Panc1 (cell line): ENCODE measurements at regions not wholly inside any gene's neighbourhood (a gene's known extent, or its start where the extent isn't known, plus 50 kb on each side); places are given as distances from the start of the nearest gene placed in this dataset.

Experiments
- ATAC-seq: fragments of 200-7000 bp; cut with Tn5 transposase; 2 replicates; pipeline ENCODE4 v1.9.1; 2020; ENCODE audit warnings: mild to moderate bottlenecking, moderate library complexity
- BruUV-seq: library from RNA; stranded (reverse); fragments of 400-500 nt; replicated peaks from 2 replicates; lab custom pipeline; 2021; lab: Mats Ljungman, UMichigan
- CTCF ChIA-PET: fragments of 300-600 bp; sonication (Branson Sonifier 250); formaldehyde crosslinking; loops from one replicate; lab custom pipeline; 2022; ENCODE audit warnings: antibody characterized with exemption; lab: Charles Lee
- POLR2A ChIA-PET: fragments of 300-600 bp; sonication (Branson Sonifier 250); formaldehyde crosslinking; loops from one replicate; lab custom pipeline; 2022; ENCODE audit warnings: antibody characterized with exemption; lab: Charles Lee
- DNase-seq: peaks from one replicate; pipeline ENCODE4 v3.0.0-alpha.2; 2010; ENCODE audit warnings: low read depth, low spot score
- H3K27ac ChIP-seq: 2 replicates; pipeline ENCODE4 v1.5.1; 2011; ENCODE audit warnings: mild to moderate bottlenecking, low read length, inconsistent platforms
- H3K27me3 ChIP-seq: fragments of 200-500 bp; sonication (Bioruptor generic); 2 replicates; pipeline ENCODE4 v1.6.0; 2014; ENCODE audit warnings: low read length, inconsistent platforms; ENCODE audit not compliant: control insufficient read depth, insufficient read depth
- H3K36me3 ChIP-seq: fragments of 200-500 bp; sonication (Bioruptor generic); 2 replicates; pipeline ENCODE4 v1.5.1; 2014; ENCODE audit warnings: inconsistent platforms, mild to moderate bottlenecking, low read length, moderate library complexity; ENCODE audit not compliant: control insufficient read depth, insufficient read depth
- H3K4me1 ChIP-seq: 2 replicates; pipeline ENCODE4 v1.5.1; 2011; ENCODE audit warnings: inconsistent platforms, mild to moderate bottlenecking, low read length, moderate library complexity; ENCODE audit not compliant: control insufficient read depth, insufficient read depth
- H3K4me3 ChIP-seq, 2 experiments: 2 replicates each; pipeline ENCODE4 v1.5.1; 2011 to 2012; ENCODE audit warnings: low read depth in 2 of 2, low read length in 2 of 2, mild to moderate bottlenecking in 2 of 2, inconsistent platforms in 1 of 2, moderate library complexity in 1 of 2
- H3K9me3 ChIP-seq: fragments of 200-500 bp; sonication (Bioruptor generic); 2 replicates; pipeline ENCODE4 v1.5.1; 2014; ENCODE audit warnings: low read depth, mild to moderate bottlenecking, inconsistent platforms, low read length, moderate library complexity; ENCODE audit not compliant: control insufficient read depth, insufficient read depth
- CTCF ChIP-seq: fragments of 450-650 bp; IDR thresholded peaks from 2 replicates; pipeline ENCODE4 v1.5.1; 2017; ENCODE audit warnings: mild to moderate bottlenecking
- POLR2AphosphoS5 ChIP-seq: IDR thresholded peaks from 2 replicates; pipeline ENCODE4 v1.6.1; 2012; ENCODE audit warnings: mild to moderate bottlenecking, low read depth, low read length, moderate library complexity
- SIN3A ChIP-seq: IDR thresholded peaks from 2 replicates; pipeline ENCODE4 v1.6.1; 2012; ENCODE audit warnings: low read depth, mild to moderate bottlenecking, low read length, moderate library complexity, borderline replicate concordance; ENCODE audit not compliant: insufficient read depth
- TCF7L2 ChIP-seq: IDR thresholded peaks from 2 replicates; pipeline ENCODE4 v1.6.1; 2011; ENCODE audit warnings: mild to moderate bottlenecking, low read depth, low read length, inconsistent platforms
- in situ Hi-C: cut with HindIII; loops from 2 replicates; pipeline ENCODE4 v1.10.0; 2016; ENCODE audit warnings: low sequenced_read_pairs, low pct_unique_long_range_greater_than_20kb
- intact Hi-C: fragments of 100-400 bp; cut with micrococcal nuclease; formaldehyde crosslinking; loops from one replicate; pipeline ENCODE4 v1.10.0; 2022; ENCODE audit not compliant: unreplicated experiment
- TF ChIP-seq, protein P1 (sequence below), 2 experiments: IDR thresholded peaks; 2 replicates each; pipeline ENCODE4 v1.6.1; 2011 to 2012; ENCODE audit warnings: low read depth in 2 of 2, control low read depth in 1 of 2, low read length in 1 of 2, mild to moderate bottlenecking in 1 of 2, moderate library complexity in 1 of 2; ENCODE audit not compliant: insufficient read depth in 1 of 2

- intact Hi-C loops = no loop called here
- Histone ChIP-seq H3K9me3 (no peaks in the 10 kb centered on the region), H3K4me3 (no peak overlapping the region), H3K27ac (no peak overlapping the region), H3K36me3 (no peaks in the 10 kb centered on the region), H3K4me1 (no peaks in the 10 kb centered on the region), H3K27me3 (no peaks in the 10 kb centered on the region)
- BruUV-seq = no TSS peak
- DNase-seq (no peak), ATAC-seq (no peak)
- POLR2A ChIA-PET = no interaction called here
- no peak for TF ChIP-seq SIN3A
- TF ChIP-seq, protein P1, sequence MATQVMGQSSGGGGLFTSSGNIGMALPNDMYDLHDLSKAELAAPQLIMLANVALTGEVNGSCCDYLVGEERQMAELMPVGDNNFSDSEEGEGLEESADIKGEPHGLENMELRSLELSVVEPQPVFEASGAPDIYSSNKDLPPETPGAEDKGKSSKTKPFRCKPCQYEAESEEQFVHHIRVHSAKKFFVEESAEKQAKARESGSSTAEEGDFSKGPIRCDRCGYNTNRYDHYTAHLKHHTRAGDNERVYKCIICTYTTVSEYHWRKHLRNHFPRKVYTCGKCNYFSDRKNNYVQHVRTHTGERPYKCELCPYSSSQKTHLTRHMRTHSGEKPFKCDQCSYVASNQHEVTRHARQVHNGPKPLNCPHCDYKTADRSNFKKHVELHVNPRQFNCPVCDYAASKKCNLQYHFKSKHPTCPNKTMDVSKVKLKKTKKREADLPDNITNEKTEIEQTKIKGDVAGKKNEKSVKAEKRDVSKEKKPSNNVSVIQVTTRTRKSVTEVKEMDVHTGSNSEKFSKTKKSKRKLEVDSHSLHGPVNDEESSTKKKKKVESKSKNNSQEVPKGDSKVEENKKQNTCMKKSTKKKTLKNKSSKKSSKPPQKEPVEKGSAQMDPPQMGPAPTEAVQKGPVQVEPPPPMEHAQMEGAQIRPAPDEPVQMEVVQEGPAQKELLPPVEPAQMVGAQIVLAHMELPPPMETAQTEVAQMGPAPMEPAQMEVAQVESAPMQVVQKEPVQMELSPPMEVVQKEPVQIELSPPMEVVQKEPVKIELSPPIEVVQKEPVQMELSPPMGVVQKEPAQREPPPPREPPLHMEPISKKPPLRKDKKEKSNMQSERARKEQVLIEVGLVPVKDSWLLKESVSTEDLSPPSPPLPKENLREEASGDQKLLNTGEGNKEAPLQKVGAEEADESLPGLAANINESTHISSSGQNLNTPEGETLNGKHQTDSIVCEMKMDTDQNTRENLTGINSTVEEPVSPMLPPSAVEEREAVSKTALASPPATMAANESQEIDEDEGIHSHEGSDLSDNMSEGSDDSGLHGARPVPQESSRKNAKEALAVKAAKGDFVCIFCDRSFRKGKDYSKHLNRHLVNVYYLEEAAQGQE (IDR thresholded peaks at IDR 0.05; ENCODE audit: insufficient read depth in 1 of 2, low read depth in 2 of 2, low read length in 1 of 2) = no peak
- TF ChIP-seq TCF7L2 = no peak
- TF ChIP-seq CTCF = no peak
- TF ChIP-seq POLR2AphosphoS5 = no peak
- in situ Hi-C loops = no loop called here
- CTCF ChIA-PET = no interaction called here
These were observed 66.5 kb downstream of the TNP1 start for GRCh38 chr2:216793386-216793785.

- H3K27ac ChIP-seq = no peak overlapping the region
These were observed 67.4 kb downstream of the TNP1 start for GRCh38 chr2:216792222-216793021.

More at GRCh38 chr2:216792222-216793021, 67.4 kb downstream of the TNP1 start:
- in situ Hi-C loops = no loop called here
- CTCF ChIA-PET = no interaction called here
- Histone ChIP-seq H3K4me1 (no peaks in the 10 kb centered on the region), H3K36me3 (no peaks in the 10 kb centered on the region), H3K4me3 (no peak overlapping the region), H3K9me3 (no peaks in the 10 kb centered on the region), H3K27me3 (no peaks in the 10 kb centered on the region)
- POLR2A ChIA-PET = no interaction called here
- TF ChIP-seq SIN3A = no peak
- TF ChIP-seq POLR2AphosphoS5 = no peak
- TF ChIP-seq, protein P1 (IDR thresholded peaks at IDR 0.05; ENCODE audit: insufficient read depth in 1 of 2, low read depth in 2 of 2, low read length in 1 of 2) = no peak
- TF ChIP-seq CTCF = no peak
- TF ChIP-seq TCF7L2 = no peak
- BruUV-seq = no TSS peak
- ATAC-seq (no peak), DNase-seq (no peak)
- intact Hi-C loops = no loop called here
